ENCODE measurements at regions not wholly inside any gene's neighbourhood (a gene's known extent, or its start where the extent isn't known, plus 50 kb on each side); places are given as distances from the start of the nearest gene placed in this dataset.

GRCh38 chr4:94126669-94127068, 81.0 kb upstream of the SMARCAD1 start:
- H3K9me3 Mint-ChIP-seq: no peaks in the 10 kb centered on the region
- Histone ChIP-seq H3K4me1 (ENCODE audit: control insufficient read depth, insufficient read depth, low read length) (peaks cover 13% of the 10 kb centered on the region), H3K27me3 (ENCODE audit: control insufficient read depth, insufficient read depth, low read length, poor library complexity, severe bottlenecking) (no peaks in the 10 kb centered on the region), H3K27ac (ENCODE audit: low read depth, low read length) (no peak overlapping the region), H3K36me3 (ENCODE audit: control insufficient read depth, insufficient read depth, low read length) (no peaks in the 10 kb centered on the region), H3K9me3 (ENCODE audit: control insufficient read depth, low read length) (no peaks in the 10 kb centered on the region), H3K4me3 (ENCODE audit: low read length) (no peak overlapping the region), H3K9ac (ENCODE audit: extremely low read depth, low read length, poor library complexity, severe bottlenecking) (no peak overlapping the region)
- H3K27me3 Mint-ChIP-seq (ENCODE audit: insufficient read depth): no peaks in the 10 kb centered on the region
- H3K4me1 Mint-ChIP-seq: peaks cover 29% of the 10 kb centered on the region
- H3K27ac Mint-ChIP-seq: no peak overlapping the region
- peaks cover 13% of the 10 kb centered on the region for H3K36me3 Mint-ChIP-seq (ENCODE audit: low read depth)
- no peak overlapping the region for H3K4me3 Mint-ChIP-seq
- TF ChIP-seq, protein P1, sequence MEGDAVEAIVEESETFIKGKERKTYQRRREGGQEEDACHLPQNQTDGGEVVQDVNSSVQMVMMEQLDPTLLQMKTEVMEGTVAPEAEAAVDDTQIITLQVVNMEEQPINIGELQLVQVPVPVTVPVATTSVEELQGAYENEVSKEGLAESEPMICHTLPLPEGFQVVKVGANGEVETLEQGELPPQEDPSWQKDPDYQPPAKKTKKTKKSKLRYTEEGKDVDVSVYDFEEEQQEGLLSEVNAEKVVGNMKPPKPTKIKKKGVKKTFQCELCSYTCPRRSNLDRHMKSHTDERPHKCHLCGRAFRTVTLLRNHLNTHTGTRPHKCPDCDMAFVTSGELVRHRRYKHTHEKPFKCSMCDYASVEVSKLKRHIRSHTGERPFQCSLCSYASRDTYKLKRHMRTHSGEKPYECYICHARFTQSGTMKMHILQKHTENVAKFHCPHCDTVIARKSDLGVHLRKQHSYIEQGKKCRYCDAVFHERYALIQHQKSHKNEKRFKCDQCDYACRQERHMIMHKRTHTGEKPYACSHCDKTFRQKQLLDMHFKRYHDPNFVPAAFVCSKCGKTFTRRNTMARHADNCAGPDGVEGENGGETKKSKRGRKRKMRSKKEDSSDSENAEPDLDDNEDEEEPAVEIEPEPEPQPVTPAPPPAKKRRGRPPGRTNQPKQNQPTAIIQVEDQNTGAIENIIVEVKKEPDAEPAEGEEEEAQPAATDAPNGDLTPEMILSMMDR (conservative IDR thresholded peaks at IDR 0.05): peak; percentile 71
- 50 to 56% methylated on average over 2 to 4 of the region's 4 CpGs for WGBS, 2 experiments (ENCODE audit: insufficient coverage in 1 of 2, insufficient read length in 1 of 2)
- DNase-seq: no peak

DNA sequence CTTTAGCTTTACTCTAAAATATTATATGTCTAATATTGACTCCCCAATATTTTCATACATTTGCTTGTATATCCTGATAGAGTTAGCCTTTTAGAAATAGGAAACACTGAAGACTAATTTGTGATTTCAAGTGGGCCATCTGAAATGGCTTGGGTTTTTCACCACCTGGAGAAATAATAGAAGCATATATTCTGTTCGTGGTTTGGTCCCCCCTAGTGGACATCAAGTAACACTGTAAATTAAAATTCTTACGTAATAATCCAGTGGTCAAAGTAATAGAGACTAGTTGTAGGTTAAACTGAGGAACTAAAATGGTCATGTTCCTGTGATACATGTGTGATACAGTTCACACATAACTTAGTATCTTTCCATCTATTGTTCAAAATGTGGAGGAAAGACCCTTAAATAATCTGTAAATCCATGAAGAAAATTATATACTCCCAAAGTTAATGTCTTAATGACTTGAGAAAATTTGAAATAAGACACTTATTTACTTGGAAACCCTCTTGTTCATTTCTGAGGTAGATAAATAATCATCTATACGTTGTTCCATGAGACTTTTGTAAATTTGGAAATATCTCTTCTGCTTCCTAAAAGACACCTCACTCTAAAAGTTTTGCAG, 79.8 kb upstream of the SMARCAD1 start:
- peaks cover 19% of the 10 kb centered on the region for H3K36me3 Mint-ChIP-seq (ENCODE audit: low read depth)
- H3K4me3 Mint-ChIP-seq: no peak overlapping the region
- H3K27me3 Mint-ChIP-seq (ENCODE audit: insufficient read depth): no peaks in the 10 kb centered on the region
- Histone ChIP-seq H3K36me3 (ENCODE audit: control insufficient read depth, insufficient read depth, low read length) (peaks cover 5% of the 10 kb centered on the region), H3K9ac (ENCODE audit: extremely low read depth, low read length, poor library complexity, severe bottlenecking) (no peak overlapping the region), H3K27me3 (ENCODE audit: control insufficient read depth, insufficient read depth, low read length, poor library complexity, severe bottlenecking) (no peaks in the 10 kb centered on the region), H3K9me3 (ENCODE audit: control insufficient read depth, low read length) (no peaks in the 10 kb centered on the region), H3K4me3 (ENCODE audit: low read length) (no peak overlapping the region), H3K27ac (ENCODE audit: low read depth, low read length) (no peak overlapping the region), H3K4me1 (ENCODE audit: control insufficient read depth, insufficient read depth, low read length) (peaks cover 13% of the 10 kb centered on the region)
- 69% methylated on average over 3 of the region's 3 CpGs; no CpG with 5 or more reads in 1 of the 2 experiments for WGBS, 2 experiments (ENCODE audit: insufficient coverage in 1 of 2, insufficient read length in 1 of 2)
- peaks cover 3% of the 10 kb centered on the region for H3K9me3 Mint-ChIP-seq
- peaks cover 29% of the 10 kb centered on the region for H3K4me1 Mint-ChIP-seq
- no peak overlapping the region for H3K27ac Mint-ChIP-seq
- TF ChIP-seq, protein P1 (conservative IDR thresholded peaks at IDR 0.05): peak; percentile 86
- no peak for DNase-seq

DNA sequence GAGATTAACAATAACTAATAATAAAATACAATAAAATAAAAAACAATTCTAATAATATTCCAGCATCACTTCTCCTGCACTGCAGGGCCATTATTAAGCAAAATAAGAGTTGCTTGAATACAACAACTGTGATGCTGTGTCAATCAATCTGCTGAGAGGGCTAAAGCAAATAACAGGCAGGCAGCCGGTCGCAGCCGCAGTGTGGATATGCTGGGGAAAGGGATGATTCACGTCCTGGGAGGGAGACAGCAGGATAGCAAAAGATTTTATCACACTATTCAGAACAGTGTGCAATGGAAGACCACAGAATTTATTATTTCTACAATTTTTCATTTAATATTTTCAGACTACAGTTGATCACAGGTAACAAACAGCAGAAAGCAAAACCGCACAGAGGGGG, 76.5 kb upstream of the SMARCAD1 start:
- H3K27me3 Mint-ChIP-seq (ENCODE audit: insufficient read depth): no peaks in the 10 kb centered on the region

More for the DNA sequence above, 76.5 kb upstream of the SMARCAD1 start:
- Histone ChIP-seq H3K9ac (ENCODE audit: extremely low read depth, low read length, poor library complexity, severe bottlenecking) (no peak overlapping the region), H3K36me3 (ENCODE audit: control insufficient read depth, insufficient read depth, low read length) (peaks cover 17% of the 10 kb centered on the region), H3K9me3 (ENCODE audit: control insufficient read depth, low read length) (peaks cover 7% of the 10 kb centered on the region), H3K27ac (ENCODE audit: low read depth, low read length) (no peak overlapping the region), H3K4me3 (ENCODE audit: low read length) (no peak overlapping the region), H3K4me1 (ENCODE audit: control insufficient read depth, insufficient read depth, low read length) (peaks cover 4% of the 10 kb centered on the region), H3K27me3 (ENCODE audit: control insufficient read depth, insufficient read depth, low read length, poor library complexity, severe bottlenecking) (no peaks in the 10 kb centered on the region)
- DNase-seq: no peak
- Mint-ChIP-seq H3K27ac (no peak overlapping the region), H3K36me3 (ENCODE audit: low read depth) (peaks cover 29% of the 10 kb centered on the region), H3K9me3 (peaks cover 3% of the 10 kb centered on the region), H3K4me3 (no peak overlapping the region), H3K4me1 (peaks cover 7% of the 10 kb centered on the region)
- TF ChIP-seq, protein P1 (conservative IDR thresholded peaks at IDR 0.05): no peak
- 80% methylated on average over 3 to 5 of the region's 5 CpGs for WGBS, 2 experiments (ENCODE audit: insufficient coverage in 1 of 2, insufficient read length in 1 of 2)
